Stomach (tissue), 8 donors: ENCODE measurements at regions not wholly inside any gene's neighbourhood (a gene's known extent, or its start where the extent isn't known, plus 50 kb on each side); places are given as distances from the start of the nearest gene placed in this dataset.
"Not testable (repeated sequence)": the region's sequence is repeated elsewhere in the genome, so short reads cannot be mapped to it uniquely, and the experiment has no call there.

Source experiments
- DNase-seq, 2 donors: peaks; one replicate each; pipeline versions ENCODE4 v3.0.0 to v3.0.0-alpha.2; 2013 to 2019
- H3K27ac ChIP-seq, 5 donors: fragments of 200-600 bp in 4 of 5; sonication (generic) in 4 of 5; one replicate each; pipeline ENCODE4 v1.5.1; 2013 to 2019; ENCODE audit warnings: mild to moderate bottlenecking in 1 of 5, moderate library complexity in 1 of 5
- H3K27me3 ChIP-seq, 3 donors: fragments of 200-600 bp; sonication (generic); one replicate each; pipeline ENCODE4 v1.5.1; 2017 to 2019; ENCODE audit warnings: mixed run types in 1 of 3
- H3K36me3 ChIP-seq, 4 donors: fragments of 200-600 bp; sonication (generic); 1 replicate in 3 of 4; 2 replicates in 1 of 4; pipeline ENCODE4 v1.5.1; 2016 to 2019
- H3K4me1 ChIP-seq, 4 donors: fragments of 200-600 bp; sonication (generic); one replicate each; pipeline ENCODE4 v1.5.1; 2016 to 2019
- H3K4me3 ChIP-seq, 4 donors: fragments of 200-600 bp; sonication (generic) in 3 of 4; one replicate each; pipeline ENCODE4 v1.5.1; 2016 to 2019; ENCODE audit warnings: mild to moderate bottlenecking in 1 of 4
- H3K9me3 ChIP-seq, 4 donors: fragments of 200-600 bp; sonication (generic); one replicate each; pipeline ENCODE4 v1.5.1; 2016 to 2019
- CTCF ChIP-seq, 7 experiments: fragments of 450-650 bp in 4 of 7; fragments of 200-600 bp in 3 of 7; sonication (generic) in 3 of 7; IDR thresholded peaks; one replicate each; pipeline ENCODE4 v1.5.1; 2016 to 2019; ENCODE audit warnings: antibody characterized with exemption in 7 of 7, control low read depth in 2 of 7, mild to moderate bottlenecking in 1 of 7
- EP300 ChIP-seq: sonication (generic); formaldehyde crosslinking; IDR thresholded peaks from one replicate; pipeline ENCODE4 v1.6.1; 2017; ENCODE audit warnings: antibody characterized with exemption
- POLR2A ChIP-seq, 4 donors: fragments of 450-650 bp; IDR thresholded peaks; one replicate each; pipeline ENCODE4 v1.6.1; 2016; ENCODE audit warnings: antibody characterized with exemption in 4 of 4, control low read depth in 2 of 4, mild to moderate bottlenecking in 1 of 4, moderate library complexity in 1 of 4
- POLR2AphosphoS5 ChIP-seq, 3 donors: sonication (generic); formaldehyde crosslinking; IDR thresholded peaks; one replicate each; pipeline ENCODE4 v1.6.1; 2016; ENCODE audit warnings: antibody characterized with exemption in 3 of 3
- WGBS, 5 donors: extraction: QIAGEN DNeasy Blood & Tissue Kit in 3 of 5; methylation state at CpG; one replicate each; pipeline versions ENCODE4 v1.1.5 to v1.1.7; 2013 to 2018; 5-methylcytosine and 5-hydroxymethylcytosine counted together
- intact Hi-C: fragments of 100-400 bp; cut with DNase I; formaldehyde crosslinking; loops from one replicate; pipeline ENCODE4 v1.15.1; 2023; ENCODE audit warnings: low total_unique reads
- donor health status: healthy with polysubstance abuse.
- donor health status: Bipolar disorder and iron deficiency.
- donor health status: healthy.

GRCh38 chr5:100646011-100646410 is 110.8 kb downstream of the FAM174A start:
- peaks cover 0 to 8% (median 2%) of the 10 kb centered on the region in 4 donors for H3K4me1 ChIP-seq
- no peaks in the 10 kb centered on the region for H3K9me3 ChIP-seq
- TF ChIP-seq POLR2A (IDR thresholded peaks at IDR 0.05) = no peak
- no peak for TF ChIP-seq CTCF (IDR thresholded peaks at IDR 0.05)
- no peak for TF ChIP-seq EP300
- TF ChIP-seq POLR2AphosphoS5 (IDR thresholded peaks at IDR 0.05) = no peak
- no peak overlapping the region for H3K4me3 ChIP-seq
- no peak for DNase-seq
- H3K27ac ChIP-seq = no peak overlapping the region
- H3K27me3 ChIP-seq = no peaks in the 10 kb centered on the region
- H3K36me3 ChIP-seq = no peaks in the 10 kb centered on the region
- 67 to 88% (median 84%) methylated on average over 3 of the region's 3 CpGs for WGBS, 5 donors
- intact Hi-C loops = no loop called here

GRCh38 chr5:100646691-100647090 is 111.5 kb downstream of the FAM174A start:
- WGBS, 5 donors = 84 to 91% (median 87%) methylated on average over 9 of the region's 9 CpGs
- Histone ChIP-seq H3K4me1 (peaks cover 0 to 8% (median 2%) of the 10 kb centered on the region in 4 donors), H3K36me3 (no peaks in the 10 kb centered on the region), H3K27ac (no peak overlapping the region), H3K27me3 (no peaks in the 10 kb centered on the region), H3K9me3 (no peaks in the 10 kb centered on the region), H3K4me3 (no peak overlapping the region)
- intact Hi-C loops = no loop called here
- TF ChIP-seq POLR2A (IDR thresholded peaks at IDR 0.05) = no peak
- no peak for TF ChIP-seq CTCF (IDR thresholded peaks at IDR 0.05)
- no peak for TF ChIP-seq EP300
- TF ChIP-seq POLR2AphosphoS5 (IDR thresholded peaks at IDR 0.05) = no peak
- no peak for DNase-seq

- Histone ChIP-seq H3K27ac (no peak overlapping the region), H3K36me3 (no peaks in the 10 kb centered on the region), H3K9me3 (no peaks in the 10 kb centered on the region), H3K27me3 (no peaks in the 10 kb centered on the region), H3K4me3 (no peak overlapping the region), H3K4me1 (peaks cover 0 to 8% (median 2%) of the 10 kb centered on the region in 4 donors)
- peak; percentile 70 to 72 for DNase-seq
- TF ChIP-seq CTCF (IDR thresholded peaks at IDR 0.05) (no peak), EP300 (no peak), POLR2A (IDR thresholded peaks at IDR 0.05) (no peak), POLR2AphosphoS5 (IDR thresholded peaks at IDR 0.05) (no peak)
- 41 to 60% (median 44%) methylated on average over 10 of the region's 10 CpGs for WGBS, 5 donors
- intact Hi-C loops = no loop called here
These were observed 112.5 kb downstream of the FAM174A start for GRCh38 chr5:100647461-100648230.

- Histone ChIP-seq H3K27me3 (no peaks in the 10 kb centered on the region), H3K4me1 (no peaks in the 10 kb centered on the region), H3K27ac (no peak overlapping the region), H3K4me3 (no peak overlapping the region), H3K36me3 (no peaks in the 10 kb centered on the region), H3K9me3 (no peaks in the 10 kb centered on the region)
- TF ChIP-seq CTCF (IDR thresholded peaks at IDR 0.05) (no peak), EP300 (no peak), POLR2A (IDR thresholded peaks at IDR 0.05) (no peak), POLR2AphosphoS5 (IDR thresholded peaks at IDR 0.05) (no peak)
- DNase-seq = no peak
- intact Hi-C loops = no loop called here
These were observed 119.7 kb downstream of the FAM174A start for GRCh38 chr5:100654895-100655294.

- intact Hi-C loops, DNase-seq, H3K27ac ChIP-seq, H3K36me3 ChIP-seq, H3K9me3 ChIP-seq, H3K27me3 ChIP-seq, H3K4me3 ChIP-seq, H3K4me1 ChIP-seq: not testable (repeated sequence)
- 80 to 94% (median 93%) methylated on average over 9 to 28 of the region's 28 CpGs for WGBS, 5 donors
These were observed 121.6 kb downstream of the FAM174A start for GRCh38 chr5:100656771-100657170.
